AML-193 (cell line): ENCODE measurements at regions not wholly inside any gene's neighbourhood (a gene's known extent, or its start where the extent isn't known, plus 50 kb on each side); places are given as distances from the start of the nearest gene placed in this dataset.
"Not testable (repeated sequence)": the region's sequence is repeated elsewhere in the genome, so short reads cannot be mapped to it uniquely, and the experiment has no call there.

Experiments used
- DNase-seq, 2 experiments: peaks; one replicate each; lab custom pipeline; 2025; lab: John Stamatoyannopoulos, UW

DNA sequence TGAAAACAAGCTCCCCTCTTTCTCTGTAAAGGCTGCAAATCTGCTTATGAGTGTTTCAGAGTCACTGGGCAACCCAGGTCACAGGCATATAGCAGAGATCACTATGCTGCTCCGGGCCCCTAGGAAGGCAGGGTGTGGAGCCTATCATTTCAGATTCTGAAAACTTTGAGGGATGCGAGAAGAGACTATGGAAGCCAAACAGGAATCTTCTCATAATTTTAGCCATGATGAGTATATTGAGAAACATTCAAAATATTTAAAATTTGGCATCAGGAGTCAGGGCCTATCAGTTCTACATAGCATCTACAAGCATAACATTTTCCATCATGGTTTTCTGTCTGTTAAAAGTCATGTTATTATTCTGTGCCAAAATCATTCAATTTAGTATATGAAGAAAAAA is 61.7 kb upstream of the ATXN3L start:
- no peak for DNase-seq

- no peak for DNase-seq
Measured at GRCh38 chrX:13380211-13380610, 60.4 kb upstream of the ATXN3L start.

GRCh38 chrX:13378562-13379518 is 59.0 kb upstream of the ATXN3L start:
- DNase-seq: peak in 1 of 2 experiments; percentile 1

DNA sequence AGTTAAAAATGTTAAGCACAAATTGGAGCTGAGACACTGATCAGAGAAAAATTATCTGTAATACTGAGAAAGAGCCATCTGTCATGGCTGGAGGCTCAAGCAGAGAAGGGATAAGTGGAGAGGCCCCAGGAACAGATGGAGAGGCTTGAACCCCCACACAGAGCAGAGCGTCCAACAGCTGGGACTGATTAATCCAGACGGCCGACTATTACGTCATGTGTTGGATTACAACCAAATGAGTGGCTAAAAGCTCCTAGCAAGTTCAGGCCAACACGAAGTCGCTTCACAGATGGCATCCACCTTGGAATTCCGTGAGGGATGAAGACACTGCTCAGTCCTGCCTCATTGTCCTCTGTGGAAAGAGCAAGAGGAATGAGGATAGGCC is 57.7 kb upstream of the ATXN3L start:
- DNase-seq: no peak

DNA sequence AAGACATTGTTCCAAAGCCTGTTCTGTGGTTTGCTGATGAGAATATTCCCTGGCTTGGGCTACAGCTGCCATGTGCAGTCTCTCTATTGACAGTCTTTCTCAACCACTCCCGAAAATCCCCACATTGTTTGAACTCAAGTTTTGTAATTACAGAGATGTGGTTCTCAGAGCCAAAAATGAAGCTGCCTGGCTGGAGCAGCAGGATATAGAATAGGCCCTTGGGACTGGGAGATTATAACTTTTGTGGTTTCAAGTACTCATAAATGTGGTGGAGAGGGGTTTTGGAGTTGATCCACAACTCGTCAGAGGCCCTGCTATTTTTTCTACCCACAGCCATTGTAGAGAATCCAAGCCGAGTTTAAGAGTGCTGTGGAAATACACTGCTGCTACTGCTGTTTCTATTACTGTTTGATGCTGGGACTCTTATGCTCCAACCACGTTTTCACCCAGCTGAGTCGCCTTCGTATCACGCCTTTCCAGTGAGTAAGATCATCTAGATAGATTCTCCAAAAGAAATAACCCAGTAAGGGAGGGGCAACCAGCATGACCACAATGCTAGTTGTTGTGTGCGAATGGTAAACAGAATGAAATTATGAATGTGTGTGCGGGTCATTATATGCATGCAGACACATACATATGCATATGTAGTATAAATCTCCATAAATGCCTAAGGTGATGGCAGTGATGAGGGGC is 57.1 kb upstream of the ATXN3L start:
- no peak for DNase-seq

GRCh38 chrX:13375596-13375995 is 55.7 kb upstream of the ATXN3L start:
- not testable (repeated sequence) for DNase-seq

- DNase-seq: no peak
Measured at GRCh38 chrX:13374364-13374763, 54.5 kb upstream of the ATXN3L start.

- DNase-seq: no peak
Measured at GRCh38 chrX:13373431-13374187, 53.8 kb upstream of the ATXN3L start.

- no peak for DNase-seq
Measured at GRCh38 chrX:13373027-13373426, 53.2 kb upstream of the ATXN3L start.

DNA sequence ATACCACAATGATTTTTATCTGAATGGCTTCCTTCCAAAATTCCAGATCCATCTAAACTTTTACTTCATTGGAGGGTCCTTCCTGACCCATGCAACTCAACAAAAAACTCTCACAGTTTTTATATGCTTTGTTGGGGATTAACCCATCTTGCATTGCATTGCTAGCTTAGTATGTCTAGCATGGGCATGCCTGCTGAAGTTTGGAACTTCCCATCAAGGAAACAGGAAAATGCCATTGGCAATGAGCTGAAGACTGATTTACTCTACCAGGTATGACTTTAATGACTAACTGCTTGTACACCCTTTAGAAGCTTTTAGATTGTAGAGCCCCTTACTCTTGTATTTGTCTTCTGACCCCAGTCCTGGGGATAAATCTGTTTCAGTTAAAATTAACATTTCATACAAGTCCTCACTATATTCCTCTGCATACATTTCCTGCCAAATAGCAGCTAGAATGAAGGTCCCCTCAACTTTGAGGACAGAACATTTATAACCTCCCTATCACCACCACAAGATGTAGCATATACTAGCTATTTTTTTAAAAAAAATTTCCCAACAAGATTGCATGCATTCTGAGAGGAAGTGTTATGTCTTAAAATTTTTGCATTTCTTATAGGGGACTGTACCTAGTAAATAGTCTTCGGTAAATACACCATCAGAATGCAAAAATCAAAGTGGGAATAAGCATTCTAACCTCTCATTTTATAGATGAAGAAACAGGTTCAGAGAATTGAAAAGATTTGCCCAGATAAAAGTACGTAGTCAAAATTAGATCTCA is 52.5 kb upstream of the ATXN3L start:
- DNase-seq: no peak

GRCh38 chrX:13371186-13371585 is 51.3 kb upstream of the ATXN3L start:
- no peak for DNase-seq

GRCh38 chrX:13370713-13371112 is 50.9 kb upstream of the ATXN3L start:
- DNase-seq: no peak
